ENCODE measurements at regions not wholly inside any gene's neighbourhood (a gene's known extent, or its start where the extent isn't known, plus 50 kb on each side); places are given as distances from the start of the nearest gene placed in this dataset.

- H3K36me3 ChIP-seq: no peaks in the 10 kb centered on the region
- H3K4me1 ChIP-seq: no peaks in the 10 kb centered on the region
- no peak overlapping the region for H3K27ac ChIP-seq
- no peak for DNase-seq
- no peak for TF ChIP-seq POLR2A (IDR thresholded peaks at IDR 0.05)
- no peak for TF ChIP-seq CTCF (IDR thresholded peaks at IDR 0.05)
- H3K9me3 ChIP-seq: no peaks in the 10 kb centered on the region
- no peaks in the 10 kb centered on the region for H3K27me3 ChIP-seq
- no peak overlapping the region for H3K4me3 ChIP-seq (replicated peaks in 1 of 3)
- WGBS, 2 donors: 91 to 95% methylated on average over 2 of the region's 2 CpGs
- intact Hi-C loops (cut with DNase I): no loop called here
Observed at GRCh38 chr13:34137200-34137599, 319.3 kb downstream of the RFC3 start.

- DNase-seq: no peak
- Histone ChIP-seq H3K4me3 (replicated peaks in 1 of 3) (no peak overlapping the region), H3K27ac (no peak overlapping the region), H3K27me3 (no peaks in the 10 kb centered on the region), H3K4me1 (no peaks in the 10 kb centered on the region), H3K9me3 (no peaks in the 10 kb centered on the region), H3K36me3 (no peaks in the 10 kb centered on the region)
- no peak for TF ChIP-seq CTCF (IDR thresholded peaks at IDR 0.05)
- TF ChIP-seq POLR2A (IDR thresholded peaks at IDR 0.05): no peak
- 84 to 89% methylated on average over 4 of the region's 4 CpGs for WGBS, 2 donors
- intact Hi-C loops (cut with DNase I): no loop called here
Observed at GRCh38 chr13:34139660-34140227, 321.8 kb downstream of the RFC3 start.

- no peak for DNase-seq
- no peak for TF ChIP-seq POLR2A (IDR thresholded peaks at IDR 0.05)
- TF ChIP-seq CTCF (IDR thresholded peaks at IDR 0.05): no peak
- Histone ChIP-seq H3K4me1 (no peaks in the 10 kb centered on the region), H3K4me3 (replicated peaks in 1 of 3) (no peak overlapping the region), H3K27ac (no peak overlapping the region), H3K27me3 (no peaks in the 10 kb centered on the region), H3K9me3 (no peaks in the 10 kb centered on the region), H3K36me3 (no peaks in the 10 kb centered on the region)
- intact Hi-C loops (cut with DNase I): no loop called here
- WGBS, 2 donors: 97 to 98% methylated on average over 1 of the region's 1 CpG
Observed at GRCh38 chr13:34143637-34144036, 325.7 kb downstream of the RFC3 start.

GRCh38 chr13:34144142-34144541 lies 326.2 kb downstream of the RFC3 start:
- H3K4me1 ChIP-seq: no peaks in the 10 kb centered on the region
- TF ChIP-seq POLR2A (IDR thresholded peaks at IDR 0.05): no peak
- no peak for TF ChIP-seq CTCF (IDR thresholded peaks at IDR 0.05)
- 81 to 82% methylated on average over 3 of the region's 3 CpGs for WGBS, 2 donors
- H3K36me3 ChIP-seq: no peaks in the 10 kb centered on the region
- DNase-seq: no peak
- intact Hi-C loops (cut with DNase I): no loop called here
- no peaks in the 10 kb centered on the region for H3K9me3 ChIP-seq
- no peak overlapping the region for H3K27ac ChIP-seq
- no peak overlapping the region for H3K4me3 ChIP-seq (replicated peaks in 1 of 3)
- H3K27me3 ChIP-seq: no peaks in the 10 kb centered on the region

GRCh38 chr13:34145061-34145460 lies 327.1 kb downstream of the RFC3 start:
- no peaks in the 10 kb centered on the region for H3K4me1 ChIP-seq
- H3K4me3 ChIP-seq (replicated peaks in 1 of 3): no peak overlapping the region
- H3K27ac ChIP-seq: no peak overlapping the region
- no peaks in the 10 kb centered on the region for H3K9me3 ChIP-seq
- H3K36me3 ChIP-seq: no peaks in the 10 kb centered on the region
- intact Hi-C loops (cut with DNase I): no loop called here
- DNase-seq: no peak
- WGBS, 2 donors: 73 to 78% methylated on average over 3 of the region's 3 CpGs
- H3K27me3 ChIP-seq: no peaks in the 10 kb centered on the region
- TF ChIP-seq CTCF (IDR thresholded peaks at IDR 0.05) (no peak), POLR2A (IDR thresholded peaks at IDR 0.05) (no peak)

All from thyroid gland (tissue), 4 donors.